HCT116 (cell line): ENCODE measurements at regions not wholly inside any gene's neighbourhood (a gene's known extent, or its start where the extent isn't known, plus 50 kb on each side); places are given as distances from the start of the nearest gene placed in this dataset.

Experiments
- EGR1 ChIP-seq: IDR thresholded peaks from 2 replicates; pipeline ENCODE4 v1.6.1; 2012; ENCODE audit warnings: low read depth
- ELF1 ChIP-seq: IDR thresholded peaks from 2 replicates; pipeline ENCODE4 v1.6.1; 2012; ENCODE audit warnings: low read depth, borderline replicate concordance
- EZH2 ChIP-seq: fragments of 200-600 bp; sonication (generic); IDR thresholded peaks from 2 replicates; pipeline ENCODE4 v1.6.1; 2017; ENCODE audit warnings: antibody characterized with exemption, mixed run types
- JUND ChIP-seq: IDR thresholded peaks from 2 replicates; pipeline ENCODE4 v1.6.1; 2012
- POLR2A ChIP-seq: IDR thresholded peaks from 2 replicates; pipeline ENCODE4 v1.7.0; 2011; ENCODE audit warnings: borderline replicate concordance; ENCODE audit not compliant: insufficient read depth, insufficient read length; ENCODE audit errors: extremely low read depth
- POLR2AphosphoS5 ChIP-seq: IDR thresholded peaks from 2 replicates; pipeline ENCODE4 v1.6.1; 2011; ENCODE audit warnings: mild to moderate bottlenecking, low read depth, low read length, moderate library complexity
- SIN3A ChIP-seq: IDR thresholded peaks from 2 replicates; pipeline ENCODE4 v1.6.1; 2012; ENCODE audit warnings: low read depth
- YY1 ChIP-seq: IDR thresholded peaks from 2 replicates; pipeline ENCODE4 v1.6.1; 2011; ENCODE audit warnings: low read length, low read depth, moderate library complexity, mild to moderate bottlenecking; ENCODE audit not compliant: insufficient replicate concordance; ENCODE audit errors: extremely low read depth
- TF ChIP-seq, protein P1 (sequence below), 3 experiments: fragments of 200-600 bp in 1 of 3; sonication (generic) in 1 of 3; IDR thresholded peaks in 2 of 3; conservative IDR thresholded peaks in 1 of 3; 2 replicates each; pipeline ENCODE4 v1.5.1; 2012 to 2017; ENCODE audit warnings: low read depth in 2 of 3, low read length in 2 of 3, antibody characterized with exemption in 1 of 3, borderline replicate concordance in 1 of 3, control low read depth in 1 of 3, mild to moderate bottlenecking in 1 of 3, mixed read lengths in 1 of 3, mixed run types in 1 of 3, moderate library complexity in 1 of 3; ENCODE audit not compliant: insufficient read depth in 1 of 3
- TF ChIP-seq, protein P2 (sequence below): IDR thresholded peaks from 2 replicates; pipeline ENCODE4 v1.6.1; 2012; ENCODE audit warnings: low read depth
- TF ChIP-seq, protein P3 (sequence below): IDR thresholded peaks from 2 replicates; pipeline ENCODE4 v1.6.1; 2012

DNA sequence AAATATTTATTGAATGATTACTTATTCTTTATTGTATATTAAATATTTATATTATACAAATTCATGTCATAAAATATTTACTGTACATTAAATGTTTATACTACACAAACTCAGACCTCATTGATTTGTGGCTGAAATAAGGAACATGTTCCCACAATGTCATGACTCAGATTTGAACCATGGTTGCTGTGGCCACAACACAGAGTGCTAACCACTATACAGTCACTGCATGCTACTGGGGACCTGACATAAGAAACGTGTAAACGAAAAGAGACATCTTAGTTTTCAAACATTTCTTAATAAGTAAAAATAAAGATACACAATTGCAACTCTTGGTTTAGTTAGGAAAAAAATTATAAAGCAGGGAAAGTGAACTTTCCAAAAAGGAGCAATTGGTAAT is 99.1 kb upstream of the AGTR1 start:
- TF ChIP-seq, protein P1, sequence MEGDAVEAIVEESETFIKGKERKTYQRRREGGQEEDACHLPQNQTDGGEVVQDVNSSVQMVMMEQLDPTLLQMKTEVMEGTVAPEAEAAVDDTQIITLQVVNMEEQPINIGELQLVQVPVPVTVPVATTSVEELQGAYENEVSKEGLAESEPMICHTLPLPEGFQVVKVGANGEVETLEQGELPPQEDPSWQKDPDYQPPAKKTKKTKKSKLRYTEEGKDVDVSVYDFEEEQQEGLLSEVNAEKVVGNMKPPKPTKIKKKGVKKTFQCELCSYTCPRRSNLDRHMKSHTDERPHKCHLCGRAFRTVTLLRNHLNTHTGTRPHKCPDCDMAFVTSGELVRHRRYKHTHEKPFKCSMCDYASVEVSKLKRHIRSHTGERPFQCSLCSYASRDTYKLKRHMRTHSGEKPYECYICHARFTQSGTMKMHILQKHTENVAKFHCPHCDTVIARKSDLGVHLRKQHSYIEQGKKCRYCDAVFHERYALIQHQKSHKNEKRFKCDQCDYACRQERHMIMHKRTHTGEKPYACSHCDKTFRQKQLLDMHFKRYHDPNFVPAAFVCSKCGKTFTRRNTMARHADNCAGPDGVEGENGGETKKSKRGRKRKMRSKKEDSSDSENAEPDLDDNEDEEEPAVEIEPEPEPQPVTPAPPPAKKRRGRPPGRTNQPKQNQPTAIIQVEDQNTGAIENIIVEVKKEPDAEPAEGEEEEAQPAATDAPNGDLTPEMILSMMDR (IDR thresholded peaks at IDR 0.05 in 2 of 3, conservative IDR thresholded peaks at IDR 0.05 in 1 of 3; ENCODE audit: borderline replicate concordance in 1 of 3, insufficient read depth in 1 of 3, low read depth in 2 of 3, low read length in 2 of 3): no peak
- TF ChIP-seq ELF1: no peak
- TF ChIP-seq, protein P2, sequence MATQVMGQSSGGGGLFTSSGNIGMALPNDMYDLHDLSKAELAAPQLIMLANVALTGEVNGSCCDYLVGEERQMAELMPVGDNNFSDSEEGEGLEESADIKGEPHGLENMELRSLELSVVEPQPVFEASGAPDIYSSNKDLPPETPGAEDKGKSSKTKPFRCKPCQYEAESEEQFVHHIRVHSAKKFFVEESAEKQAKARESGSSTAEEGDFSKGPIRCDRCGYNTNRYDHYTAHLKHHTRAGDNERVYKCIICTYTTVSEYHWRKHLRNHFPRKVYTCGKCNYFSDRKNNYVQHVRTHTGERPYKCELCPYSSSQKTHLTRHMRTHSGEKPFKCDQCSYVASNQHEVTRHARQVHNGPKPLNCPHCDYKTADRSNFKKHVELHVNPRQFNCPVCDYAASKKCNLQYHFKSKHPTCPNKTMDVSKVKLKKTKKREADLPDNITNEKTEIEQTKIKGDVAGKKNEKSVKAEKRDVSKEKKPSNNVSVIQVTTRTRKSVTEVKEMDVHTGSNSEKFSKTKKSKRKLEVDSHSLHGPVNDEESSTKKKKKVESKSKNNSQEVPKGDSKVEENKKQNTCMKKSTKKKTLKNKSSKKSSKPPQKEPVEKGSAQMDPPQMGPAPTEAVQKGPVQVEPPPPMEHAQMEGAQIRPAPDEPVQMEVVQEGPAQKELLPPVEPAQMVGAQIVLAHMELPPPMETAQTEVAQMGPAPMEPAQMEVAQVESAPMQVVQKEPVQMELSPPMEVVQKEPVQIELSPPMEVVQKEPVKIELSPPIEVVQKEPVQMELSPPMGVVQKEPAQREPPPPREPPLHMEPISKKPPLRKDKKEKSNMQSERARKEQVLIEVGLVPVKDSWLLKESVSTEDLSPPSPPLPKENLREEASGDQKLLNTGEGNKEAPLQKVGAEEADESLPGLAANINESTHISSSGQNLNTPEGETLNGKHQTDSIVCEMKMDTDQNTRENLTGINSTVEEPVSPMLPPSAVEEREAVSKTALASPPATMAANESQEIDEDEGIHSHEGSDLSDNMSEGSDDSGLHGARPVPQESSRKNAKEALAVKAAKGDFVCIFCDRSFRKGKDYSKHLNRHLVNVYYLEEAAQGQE: no peak
- no peak for TF ChIP-seq YY1
- TF ChIP-seq POLR2AphosphoS5: no peak
- TF ChIP-seq, protein P3, sequence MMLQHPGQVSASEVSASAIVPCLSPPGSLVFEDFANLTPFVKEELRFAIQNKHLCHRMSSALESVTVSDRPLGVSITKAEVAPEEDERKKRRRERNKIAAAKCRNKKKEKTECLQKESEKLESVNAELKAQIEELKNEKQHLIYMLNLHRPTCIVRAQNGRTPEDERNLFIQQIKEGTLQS: no peak
- no peak for TF ChIP-seq POLR2A
- TF ChIP-seq EGR1: no peak
- no peak for TF ChIP-seq EZH2
- TF ChIP-seq SIN3A: no peak
- no peak for TF ChIP-seq JUND
